Testis (tissue), 2 donors: ENCODE measurements at regions not wholly inside any gene's neighbourhood (a gene's known extent, or its start where the extent isn't known, plus 50 kb on each side); places are given as distances from the start of the nearest gene placed in this dataset.

Experiments used
- POLR2A ChIP-seq: fragments of 450-650 bp; IDR thresholded peaks from one replicate; pipeline ENCODE4 v1.6.1; 2017; ENCODE audit warnings: antibody characterized with exemption, mild to moderate bottlenecking, moderate library complexity
- TF ChIP-seq, protein P1 (sequence below), 3 experiments: fragments of 450-650 bp in 2 of 3; fragments of 200-600 bp in 1 of 3; sonication (generic) in 1 of 3; IDR thresholded peaks; one replicate each; pipeline ENCODE4 v1.5.1; 2016 to 2019; ENCODE audit warnings: antibody characterized with exemption in 3 of 3, mild to moderate bottlenecking in 2 of 3, moderate library complexity in 1 of 3

DNA sequence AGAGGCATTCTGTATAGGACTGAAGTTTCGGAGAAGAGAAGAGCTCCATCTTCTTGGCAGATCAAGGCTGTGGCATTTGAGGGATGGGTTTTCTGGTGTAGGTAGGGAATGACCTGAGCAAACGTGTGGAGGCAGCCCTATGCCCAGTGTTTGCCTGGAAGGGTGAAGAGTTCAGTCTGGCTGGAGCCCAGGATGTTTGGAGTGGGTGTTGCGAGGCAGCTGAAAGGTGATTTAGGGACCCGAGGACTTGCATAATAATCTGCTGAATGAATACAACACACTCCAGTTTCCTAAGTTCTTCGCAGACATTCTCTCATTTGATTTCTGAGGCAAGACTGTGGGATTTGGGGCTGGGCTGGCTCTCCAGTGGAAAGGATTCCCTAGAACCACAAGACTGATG lies 186.2 kb downstream of the CYLD start:
- TF ChIP-seq, protein P1, sequence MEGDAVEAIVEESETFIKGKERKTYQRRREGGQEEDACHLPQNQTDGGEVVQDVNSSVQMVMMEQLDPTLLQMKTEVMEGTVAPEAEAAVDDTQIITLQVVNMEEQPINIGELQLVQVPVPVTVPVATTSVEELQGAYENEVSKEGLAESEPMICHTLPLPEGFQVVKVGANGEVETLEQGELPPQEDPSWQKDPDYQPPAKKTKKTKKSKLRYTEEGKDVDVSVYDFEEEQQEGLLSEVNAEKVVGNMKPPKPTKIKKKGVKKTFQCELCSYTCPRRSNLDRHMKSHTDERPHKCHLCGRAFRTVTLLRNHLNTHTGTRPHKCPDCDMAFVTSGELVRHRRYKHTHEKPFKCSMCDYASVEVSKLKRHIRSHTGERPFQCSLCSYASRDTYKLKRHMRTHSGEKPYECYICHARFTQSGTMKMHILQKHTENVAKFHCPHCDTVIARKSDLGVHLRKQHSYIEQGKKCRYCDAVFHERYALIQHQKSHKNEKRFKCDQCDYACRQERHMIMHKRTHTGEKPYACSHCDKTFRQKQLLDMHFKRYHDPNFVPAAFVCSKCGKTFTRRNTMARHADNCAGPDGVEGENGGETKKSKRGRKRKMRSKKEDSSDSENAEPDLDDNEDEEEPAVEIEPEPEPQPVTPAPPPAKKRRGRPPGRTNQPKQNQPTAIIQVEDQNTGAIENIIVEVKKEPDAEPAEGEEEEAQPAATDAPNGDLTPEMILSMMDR (IDR thresholded peaks at IDR 0.05) = no peak
- no peak for TF ChIP-seq POLR2A
